Gastrocnemius medialis (tissue), 4 donors: ENCODE measurements at regions not wholly inside any gene's neighbourhood (a gene's known extent, or its start where the extent isn't known, plus 50 kb on each side); places are given as distances from the start of the nearest gene placed in this dataset.

Experiments used
- ATAC-seq, 2 donors: fragments of 150-250 bp; one replicate each; pipeline ENCODE4 v1.9.1; 2016
- DNase-seq, 2 donors: peaks; one replicate each; pipeline ENCODE4 v3.0.0-alpha.2; 2019
- H3K27ac ChIP-seq, 4 donors: fragments of 200-600 bp; sonication (generic); 1 replicate in 1 of 4; 2 replicates in 3 of 4; pipeline ENCODE4 v1.5.1; 2016 to 2018; ENCODE audit warnings: mild to moderate bottlenecking in 2 of 4, moderate library complexity in 1 of 4
- H3K27me3 ChIP-seq, 3 donors: fragments of 200-600 bp; sonication (generic) in 2 of 3; 1 replicate in 1 of 3; 2 replicates in 2 of 3; pipeline versions ENCODE4 v1.5.1 to v1.6.0; 2016 to 2019; ENCODE audit warnings: mild to moderate bottlenecking in 1 of 3, moderate library complexity in 1 of 3
- H3K36me3 ChIP-seq, 2 donors: fragments of 200-600 bp; sonication (generic) in 1 of 2; one replicate each; pipeline ENCODE4 v1.5.1; 2017 to 2018
- H3K4me1 ChIP-seq, 2 donors: fragments of 200-600 bp; sonication (generic) in 1 of 2; one replicate each; pipeline ENCODE4 v1.5.1; 2016 to 2017; ENCODE audit warnings: mild to moderate bottlenecking in 2 of 2
- H3K4me3 ChIP-seq, 4 donors: fragments of 200-600 bp; sonication (generic) in 3 of 4; 1 replicate in 1 of 4; 2 replicates in 3 of 4; pipeline ENCODE4 v1.5.1; 2016 to 2019; ENCODE audit warnings: mild to moderate bottlenecking in 2 of 4
- H3K9me3 ChIP-seq, 3 donors: fragments of 200-600 bp; sonication (generic) in 2 of 3; 1 replicate in 1 of 3; 2 replicates in 2 of 3; pipeline ENCODE4 v1.5.1; 2016 to 2019
- CTCF ChIP-seq, 5 experiments: fragments of 450-650 bp in 3 of 5; fragments of 200-600 bp in 2 of 5; sonication (generic) in 2 of 5; IDR thresholded peaks in 4 of 5; conservative IDR thresholded peaks in 1 of 5; 1 replicate in 4 of 5; 2 replicates in 1 of 5; pipeline ENCODE4 v1.5.1; 2016 to 2019; ENCODE audit warnings: antibody characterized with exemption in 5 of 5, mild to moderate bottlenecking in 3 of 5, moderate library complexity in 3 of 5
- POLR2A ChIP-seq, 2 donors: fragments of 450-650 bp; IDR thresholded peaks; one replicate each; pipeline ENCODE4 v1.6.1; 2017; ENCODE audit warnings: antibody characterized with exemption in 2 of 2, mild to moderate bottlenecking in 2 of 2, moderate library complexity in 2 of 2
- in situ Hi-C, 4 donors: fragments of 200-750 bp; cut with MboI; loops; one replicate each; pipeline versions ENCODE4 v1.15.0 to v1.8.0; 2017; ENCODE audit warnings: low sequenced_read_pairs in 4 of 4
- intact Hi-C: fragments of 100-400 bp; cut with DNase I; formaldehyde crosslinking; loops from one replicate; pipeline ENCODE4 v1.15.1; 2023; ENCODE audit warnings: low total_unique reads

GRCh38 chr4:186812592-186812991, 88.9 kb upstream of the FAT1 start:
- DNase-seq (no peak), ATAC-seq (no peak)
- no peak overlapping the region for H3K4me3 ChIP-seq
- no peak for TF ChIP-seq CTCF (IDR thresholded peaks at IDR 0.05 in 4 of 5, conservative IDR thresholded peaks at IDR 0.05 in 1 of 5)
- TF ChIP-seq POLR2A (IDR thresholded peaks at IDR 0.05), result no peak
- no peaks in the 10 kb centered on the region for H3K4me1 ChIP-seq
- no peak overlapping the region for H3K27ac ChIP-seq
- in situ Hi-C loops, result no loop called here
- no peaks in the 10 kb centered on the region for H3K27me3 ChIP-seq
- intact Hi-C loops, result no loop called here
- no peaks in the 10 kb centered on the region for H3K36me3 ChIP-seq
- H3K9me3 ChIP-seq, result no peaks in the 10 kb centered on the region

GRCh38 chr4:186813377-186814068, 89.9 kb upstream of the FAT1 start:
- intact Hi-C loops, result no loop called here
- TF ChIP-seq CTCF (IDR thresholded peaks at IDR 0.05 in 4 of 5, conservative IDR thresholded peaks at IDR 0.05 in 1 of 5), result no peak
- TF ChIP-seq POLR2A (IDR thresholded peaks at IDR 0.05), result no peak
- in situ Hi-C loops, result no loop called here
- Histone ChIP-seq H3K27ac (no peak overlapping the region), H3K4me3 (no peak overlapping the region), H3K4me1 (no peaks in the 10 kb centered on the region), H3K27me3 (no peaks in the 10 kb centered on the region), H3K9me3 (no peaks in the 10 kb centered on the region), H3K36me3 (no peaks in the 10 kb centered on the region)
- DNase-seq (no peak), ATAC-seq (no peak)

- DNase-seq, result no peak
- no peak for ATAC-seq
Measured at GRCh38 chr4:186814535-186815070, 90.9 kb upstream of the FAT1 start.

GRCh38 chr4:186819342-186820086, 95.9 kb upstream of the FAT1 start:
- TF ChIP-seq POLR2A (IDR thresholded peaks at IDR 0.05) (no peak), CTCF (IDR thresholded peaks at IDR 0.05 in 4 of 5, conservative IDR thresholded peaks at IDR 0.05 in 1 of 5) (no peak)
- DNase-seq, result no peak
- intact Hi-C loops, result no loop called here
- Histone ChIP-seq H3K4me3 (no peak overlapping the region), H3K9me3 (no peaks in the 10 kb centered on the region), H3K27ac (no peak overlapping the region), H3K36me3 (no peaks in the 10 kb centered on the region), H3K27me3 (no peaks in the 10 kb centered on the region), H3K4me1 (no peaks in the 10 kb centered on the region)
- ATAC-seq, result no peak
- in situ Hi-C loops, result no loop called here

More at GRCh38 chr4:186814535-186815070, 90.9 kb upstream of the FAT1 start:
- TF ChIP-seq CTCF (IDR thresholded peaks at IDR 0.05 in 4 of 5, conservative IDR thresholded peaks at IDR 0.05 in 1 of 5) (no peak), POLR2A (IDR thresholded peaks at IDR 0.05) (no peak)
- no peaks in the 10 kb centered on the region for H3K4me1 ChIP-seq
- no peak overlapping the region for H3K4me3 ChIP-seq
- H3K27me3 ChIP-seq, result no peaks in the 10 kb centered on the region
- no peak overlapping the region for H3K27ac ChIP-seq
- no peaks in the 10 kb centered on the region for H3K36me3 ChIP-seq
- intact Hi-C loops, result no loop called here
- in situ Hi-C loops, result no loop called here
- no peaks in the 10 kb centered on the region for H3K9me3 ChIP-seq
